ENCODE measurements at regions not wholly inside any gene's neighbourhood (a gene's known extent, or its start where the extent isn't known, plus 50 kb on each side); places are given as distances from the start of the nearest gene placed in this dataset.

DNA sequence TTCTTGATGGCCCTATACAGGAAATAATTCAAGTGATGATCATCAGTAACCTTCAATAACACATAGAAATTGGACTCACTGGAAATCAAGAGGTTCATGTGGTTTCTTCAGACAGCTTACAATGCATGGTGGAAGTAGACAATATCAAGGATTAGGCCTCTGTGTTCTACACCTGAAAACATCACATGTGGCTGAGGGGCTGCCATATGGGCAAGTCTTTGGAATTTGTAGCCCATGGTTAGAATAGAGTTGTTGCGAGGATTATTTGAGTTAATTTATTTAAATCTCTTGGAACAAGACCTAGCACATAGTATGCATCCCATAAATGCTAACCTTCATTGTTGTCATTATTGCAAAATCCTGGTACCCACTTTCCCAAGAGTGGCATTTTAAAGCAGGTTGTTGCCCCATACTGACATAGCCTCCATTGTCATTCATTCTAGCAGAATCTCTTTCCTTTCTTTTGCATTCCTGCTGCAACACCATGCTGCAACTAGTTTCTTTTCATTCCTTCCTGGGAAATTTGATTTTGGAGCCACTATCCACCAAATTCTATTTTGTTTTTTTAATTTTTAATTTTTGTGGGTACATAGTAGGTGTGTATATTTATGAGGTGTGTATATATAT, 352.7 kb upstream of the NAV3 start:
- CTCF ChIA-PET = no interaction called here
- intact Hi-C loops (cut with micrococcal nuclease) = no loop called here

DNA sequence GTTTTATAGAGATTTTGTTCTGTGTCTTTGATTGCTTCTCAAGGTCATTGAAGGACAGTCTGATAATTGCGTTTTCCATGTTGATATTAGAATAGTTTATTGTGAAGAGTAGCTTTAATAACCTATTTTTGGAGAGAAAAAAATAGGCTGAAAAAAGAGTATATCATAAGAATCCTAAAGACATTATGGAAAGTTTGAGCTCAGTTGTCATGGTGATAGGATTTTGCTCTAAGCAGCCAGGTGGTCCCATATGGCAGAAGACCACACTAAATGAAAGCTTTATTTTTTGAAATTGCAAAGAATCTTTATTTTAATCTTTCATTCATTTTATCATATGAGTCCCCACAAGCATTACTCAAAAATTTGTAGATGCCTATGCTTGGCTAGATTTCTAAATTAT, 358.9 kb upstream of the NAV3 start:
- BruUV-seq (replicated peaks) = no TSS peak
- no peak for DNase-seq (ENCODE audit: unreplicated experiment)
- Mint-ChIP-seq H3K36me3 (ENCODE audit: insufficient read depth, unreplicated experiment) (no peaks in the 10 kb centered on the region), H3K4me3 (ENCODE audit: unreplicated experiment) (no peak overlapping the region), H3K27ac (ENCODE audit: low read depth, unreplicated experiment) (no peak overlapping the region), H3K9me3 (ENCODE audit: unreplicated experiment) (no peaks in the 10 kb centered on the region), H3K27me3 (ENCODE audit: insufficient read depth, unreplicated experiment) (no peaks in the 10 kb centered on the region), H3K4me1 (ENCODE audit: insufficient read depth, unreplicated experiment) (no peaks in the 10 kb centered on the region)
- intact Hi-C loops (cut with micrococcal nuclease) = no loop called here
- ChIA-PET POLR2A (no interaction called here), CTCF (no interaction called here)
- TF ChIP-seq, protein P1, sequence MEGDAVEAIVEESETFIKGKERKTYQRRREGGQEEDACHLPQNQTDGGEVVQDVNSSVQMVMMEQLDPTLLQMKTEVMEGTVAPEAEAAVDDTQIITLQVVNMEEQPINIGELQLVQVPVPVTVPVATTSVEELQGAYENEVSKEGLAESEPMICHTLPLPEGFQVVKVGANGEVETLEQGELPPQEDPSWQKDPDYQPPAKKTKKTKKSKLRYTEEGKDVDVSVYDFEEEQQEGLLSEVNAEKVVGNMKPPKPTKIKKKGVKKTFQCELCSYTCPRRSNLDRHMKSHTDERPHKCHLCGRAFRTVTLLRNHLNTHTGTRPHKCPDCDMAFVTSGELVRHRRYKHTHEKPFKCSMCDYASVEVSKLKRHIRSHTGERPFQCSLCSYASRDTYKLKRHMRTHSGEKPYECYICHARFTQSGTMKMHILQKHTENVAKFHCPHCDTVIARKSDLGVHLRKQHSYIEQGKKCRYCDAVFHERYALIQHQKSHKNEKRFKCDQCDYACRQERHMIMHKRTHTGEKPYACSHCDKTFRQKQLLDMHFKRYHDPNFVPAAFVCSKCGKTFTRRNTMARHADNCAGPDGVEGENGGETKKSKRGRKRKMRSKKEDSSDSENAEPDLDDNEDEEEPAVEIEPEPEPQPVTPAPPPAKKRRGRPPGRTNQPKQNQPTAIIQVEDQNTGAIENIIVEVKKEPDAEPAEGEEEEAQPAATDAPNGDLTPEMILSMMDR (IDR thresholded peaks at IDR 0.05; ENCODE audit: unreplicated experiment) = no peak

More for the DNA sequence above, 352.7 kb upstream of the NAV3 start:
- Mint-ChIP-seq H3K27ac (ENCODE audit: low read depth, unreplicated experiment) (no peak overlapping the region), H3K4me3 (ENCODE audit: unreplicated experiment) (no peak overlapping the region), H3K36me3 (ENCODE audit: insufficient read depth, unreplicated experiment) (no peaks in the 10 kb centered on the region), H3K4me1 (ENCODE audit: insufficient read depth, unreplicated experiment) (no peaks in the 10 kb centered on the region), H3K27me3 (ENCODE audit: insufficient read depth, unreplicated experiment) (no peaks in the 10 kb centered on the region), H3K9me3 (ENCODE audit: unreplicated experiment) (no peaks in the 10 kb centered on the region)
- DNase-seq (ENCODE audit: unreplicated experiment) = no peak
- POLR2A ChIA-PET = no interaction called here
- no TSS peak for BruUV-seq (replicated peaks)
- TF ChIP-seq, protein P1 (IDR thresholded peaks at IDR 0.05; ENCODE audit: unreplicated experiment) = no peak

DNA sequence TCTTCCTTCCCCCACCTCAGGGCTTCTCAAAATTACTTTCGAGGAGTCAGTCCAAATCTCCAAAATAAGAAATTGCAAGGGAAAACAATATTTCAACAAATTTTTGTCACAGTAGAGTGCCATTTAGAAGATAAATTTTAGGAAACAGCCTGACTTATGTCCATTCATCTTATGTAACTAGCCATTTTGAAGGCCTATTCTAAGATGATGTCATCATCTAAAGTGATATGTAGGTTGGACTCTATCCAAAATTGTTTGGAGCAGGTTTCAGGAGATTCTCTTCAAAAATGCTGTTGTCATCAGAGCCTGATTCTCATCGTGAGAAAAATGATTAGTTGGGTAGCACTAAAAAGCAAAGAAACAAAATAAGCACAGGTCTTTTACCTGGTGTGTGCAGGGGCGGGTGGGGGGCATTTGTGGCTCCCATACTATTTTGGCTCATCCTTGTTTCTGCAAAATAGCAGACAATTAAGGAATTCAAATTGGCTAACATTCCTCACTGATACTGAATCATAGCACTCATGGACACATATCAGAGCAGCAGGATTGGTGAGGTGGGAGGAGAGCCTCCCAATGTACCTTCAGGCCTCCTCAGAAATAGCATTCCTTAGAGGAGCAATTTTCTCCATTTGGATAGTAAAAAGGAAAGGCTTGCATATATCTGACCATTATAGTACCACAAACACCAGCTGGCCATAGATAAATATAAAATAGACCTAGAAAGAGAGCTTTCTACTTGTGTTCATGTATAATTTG, 360.9 kb upstream of the NAV3 start:
- CTCF ChIA-PET = interaction anchor here (0.6 to 1.0 kb wide), 3 partner anchors 24 to 678 kb away, joined by 3 to 5 read pairs (median 4); no protein-coding TSS in a partner anchor
- no TSS peak for BruUV-seq (replicated peaks)
- Mint-ChIP-seq H3K27ac (ENCODE audit: low read depth, unreplicated experiment) (no peak overlapping the region), H3K27me3 (ENCODE audit: insufficient read depth, unreplicated experiment) (no peaks in the 10 kb centered on the region), H3K4me3 (ENCODE audit: unreplicated experiment) (no peak overlapping the region), H3K36me3 (ENCODE audit: insufficient read depth, unreplicated experiment) (no peaks in the 10 kb centered on the region), H3K9me3 (ENCODE audit: unreplicated experiment) (no peaks in the 10 kb centered on the region), H3K4me1 (ENCODE audit: insufficient read depth, unreplicated experiment) (no peaks in the 10 kb centered on the region)
- no peak for DNase-seq (ENCODE audit: unreplicated experiment)
- intact Hi-C loops (cut with micrococcal nuclease) = no loop called here
- TF ChIP-seq, protein P1 (IDR thresholded peaks at IDR 0.05; ENCODE audit: unreplicated experiment) = no peak
- POLR2A ChIA-PET = no interaction called here

DNA sequence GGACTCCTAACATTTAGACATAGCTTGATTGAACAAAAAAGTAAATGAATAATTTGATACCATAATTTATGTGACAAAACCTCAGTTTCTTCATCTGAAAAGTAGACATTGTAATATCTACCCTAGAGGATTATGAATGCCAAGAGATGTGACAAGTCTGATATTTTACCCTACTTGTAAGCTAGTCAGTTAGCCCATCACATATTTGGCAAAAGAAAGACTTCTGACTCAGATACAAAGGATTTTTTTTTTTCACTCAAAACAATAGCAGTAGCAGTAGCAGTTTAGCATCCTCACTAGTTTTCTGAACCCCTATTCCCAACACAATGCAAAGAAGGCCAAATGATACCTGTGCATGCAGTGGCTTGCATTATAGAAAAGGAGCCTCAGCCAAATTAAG, 377.3 kb upstream of the E2F7 start:
- CTCF ChIA-PET = interaction anchor here (0.6 to 0.8 kb wide), 2 partner anchors 63 to 279 kb away, joined by 3 read pairs; no protein-coding TSS in a partner anchor
- Mint-ChIP-seq H3K36me3 (ENCODE audit: insufficient read depth, unreplicated experiment) (no peaks in the 10 kb centered on the region), H3K4me3 (ENCODE audit: unreplicated experiment) (no peak overlapping the region)

More for the DNA sequence above, 377.3 kb upstream of the E2F7 start:
- no peak for DNase-seq (ENCODE audit: unreplicated experiment)
- TF ChIP-seq, protein P1 (IDR thresholded peaks at IDR 0.05; ENCODE audit: unreplicated experiment) = no peak
- POLR2A ChIA-PET = no interaction called here
- H3K27me3 Mint-ChIP-seq (ENCODE audit: insufficient read depth, unreplicated experiment) = no peaks in the 10 kb centered on the region
- no peaks in the 10 kb centered on the region for H3K4me1 Mint-ChIP-seq (ENCODE audit: insufficient read depth, unreplicated experiment)
- H3K9me3 Mint-ChIP-seq (ENCODE audit: unreplicated experiment) = peaks cover 6% of the 10 kb centered on the region
- no TSS peak for BruUV-seq (replicated peaks)
- intact Hi-C loops (cut with micrococcal nuclease) = no loop called here
- no peak overlapping the region for H3K27ac Mint-ChIP-seq (ENCODE audit: low read depth, unreplicated experiment)
